Superior temporal gyrus (tissue), 1 donor: ENCODE measurements at regions not wholly inside any gene's neighbourhood (a gene's known extent, or its start where the extent isn't known, plus 50 kb on each side); places are given as distances from the start of the nearest gene placed in this dataset.

Source experiments
- DNase-seq: peaks from one replicate; pipeline ENCODE4 v3.0.0-alpha.2; 2016; ENCODE audit errors: extremely low spot score

GRCh38 chr16:51907680-51908079 lies 639.3 kb downstream of the TOX3 start:
- no peak for DNase-seq

DNA sequence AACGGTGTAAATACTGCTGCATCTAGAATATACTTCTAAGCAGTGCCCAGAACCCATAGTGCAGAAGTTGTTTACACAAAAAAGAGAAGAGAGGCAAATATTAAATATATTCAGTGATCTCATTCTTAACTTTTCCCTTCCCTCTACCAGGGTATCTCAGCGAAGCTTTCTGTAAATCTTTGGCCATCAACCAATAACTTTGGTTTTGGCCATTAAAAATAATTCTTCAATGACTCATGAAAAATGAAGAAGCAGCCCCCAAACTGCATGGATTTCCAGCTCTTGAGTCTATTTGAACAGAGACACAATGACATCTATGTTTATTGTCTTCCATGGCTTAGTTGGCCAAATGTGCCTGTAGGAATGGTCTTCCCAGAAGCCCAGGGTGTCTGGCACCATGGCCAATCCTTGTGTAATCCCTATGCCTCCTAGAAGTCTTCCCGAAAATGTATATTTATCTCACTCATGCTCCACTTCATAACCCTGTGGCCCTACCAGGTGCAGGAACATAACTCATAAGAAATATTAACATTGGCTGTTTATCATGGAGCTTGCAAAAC lies 646.6 kb downstream of the TOX3 start:
- no peak for DNase-seq

GRCh38 chr16:51898872-51899271 lies 648.1 kb downstream of the TOX3 start:
- DNase-seq: no peak

GRCh38 chr16:51896013-51896412 lies 650.9 kb downstream of the TOX3 start:
- DNase-seq: no peak

GRCh38 chr16:51892293-51893007 lies 654.5 kb downstream of the TOX3 start:
- DNase-seq: no peak

GRCh38 chr16:51888534-51888933 lies 658.4 kb downstream of the TOX3 start:
- DNase-seq: no peak

- no peak for DNase-seq
Observed at GRCh38 chr16:51888016-51888415, 658.9 kb downstream of the TOX3 start.

GRCh38 chr16:51886456-51886855 lies 660.5 kb downstream of the TOX3 start:
- DNase-seq: no peak

DNA sequence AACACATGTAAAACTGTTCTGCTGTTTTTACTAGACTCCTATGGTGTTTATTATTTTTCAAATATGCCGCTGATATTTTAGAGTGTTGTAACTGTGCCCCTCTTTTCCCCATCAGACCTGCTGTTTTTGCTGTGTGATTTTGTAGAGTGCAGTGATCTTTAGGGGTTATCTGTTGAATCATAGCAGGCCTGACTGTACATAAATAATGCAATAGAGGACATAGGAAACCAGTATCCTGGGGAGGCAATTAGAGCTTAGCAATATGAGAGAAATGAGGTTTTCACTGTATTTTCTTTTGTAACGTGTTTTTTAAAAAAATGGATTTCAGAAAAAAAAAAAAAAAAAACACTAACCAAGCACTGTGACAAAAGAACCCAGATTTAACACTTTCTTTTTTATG lies 662.2 kb downstream of the TOX3 start:
- no peak for DNase-seq

- no peak for DNase-seq
Observed at GRCh38 chr16:51881731-51882130, 665.2 kb downstream of the TOX3 start.

- peak; percentile 10 for DNase-seq
Observed at GRCh38 chr16:51880776-51881175, 666.2 kb downstream of the TOX3 start.

DNA sequence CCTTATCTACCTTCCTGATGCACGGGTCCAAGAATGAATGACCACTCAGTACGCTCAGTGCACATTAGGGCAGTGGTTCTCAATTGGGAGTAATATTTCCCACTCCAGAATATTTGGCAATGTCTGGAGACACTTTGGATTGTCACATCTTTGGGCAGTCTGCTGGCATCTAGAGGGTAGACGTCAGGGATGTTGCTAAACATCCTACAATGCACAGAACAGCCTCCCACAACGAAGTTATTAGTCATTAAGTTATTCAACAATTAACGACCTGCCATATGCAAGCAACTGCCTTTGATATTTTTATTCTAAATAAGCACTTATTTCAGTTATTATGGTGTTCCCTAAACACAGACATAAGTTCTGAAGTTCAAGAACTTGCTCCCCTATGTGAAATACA lies 669.3 kb downstream of the TOX3 start:
- no peak for DNase-seq

- no peak for DNase-seq
Observed at GRCh38 chr16:51876934-51877333, 670.0 kb downstream of the TOX3 start.

DNA sequence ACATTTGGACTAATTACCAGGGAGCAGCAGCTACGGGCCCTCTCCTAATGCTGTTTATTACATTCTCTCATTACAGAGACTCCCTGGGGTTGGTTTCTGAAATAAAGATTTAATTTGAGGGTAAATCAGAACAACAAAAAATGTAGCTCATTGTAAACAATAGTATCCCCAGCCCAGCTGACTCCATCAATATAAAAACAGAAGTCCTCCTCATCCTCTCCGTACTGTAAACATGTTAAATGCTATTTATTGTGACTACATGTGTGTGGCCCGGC lies 670.4 kb downstream of the TOX3 start:
- no peak for DNase-seq

- no peak for DNase-seq
Observed at GRCh38 chr16:51875834-51876600, 670.9 kb downstream of the TOX3 start.

GRCh38 chr16:51872524-51872923 lies 674.4 kb downstream of the TOX3 start:
- no peak for DNase-seq

- DNase-seq: no peak
Observed at GRCh38 chr16:51870296-51870854, 676.6 kb downstream of the TOX3 start.

- no peak for DNase-seq
Observed at GRCh38 chr16:51869176-51869575, 677.8 kb downstream of the TOX3 start.

GRCh38 chr16:51868631-51869030 lies 678.3 kb downstream of the TOX3 start:
- no peak for DNase-seq

- no peak for DNase-seq
Observed at GRCh38 chr16:51867386-51868065, 679.4 kb downstream of the TOX3 start.

DNA sequence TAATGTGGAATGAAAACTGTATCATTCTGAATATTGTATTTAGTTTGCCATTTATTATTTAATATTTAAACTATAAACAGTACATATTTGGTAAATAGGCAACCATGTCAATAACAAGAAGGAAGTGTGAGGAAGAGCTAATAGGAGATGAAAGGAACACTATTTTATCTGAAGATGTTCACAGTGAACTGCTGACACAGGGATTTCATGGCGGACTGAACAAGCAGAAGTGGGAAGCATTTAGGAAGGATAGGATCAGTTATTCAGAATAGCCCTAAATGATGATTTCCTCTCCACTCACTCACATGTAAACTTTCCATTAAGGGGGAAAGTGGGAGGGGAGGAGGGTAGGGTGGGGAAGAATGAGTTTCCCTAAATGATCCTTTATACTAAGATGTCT lies 682.4 kb downstream of the TOX3 start:
- DNase-seq: no peak

GRCh38 chr16:51854401-51854951 lies 692.5 kb downstream of the TOX3 start:
- no peak for DNase-seq
